HG03378 (cell line): ENCODE measurements at regions not wholly inside any gene's neighbourhood (a gene's known extent, or its start where the extent isn't known, plus 50 kb on each side); places are given as distances from the start of the nearest gene placed in this dataset.

Experiments used
- ATAC-seq: cut with Tn5 transposase; IDR thresholded peaks from one replicate; pipeline ENCODE4 v1.9.1; 2021; ENCODE audit warnings: mild to moderate bottlenecking, moderate library complexity; ENCODE audit not compliant: unreplicated experiment

GRCh38 chr4:156503119-156503518, 468.5 kb downstream of the PDGFC start:
- ATAC-seq, result no peak

DNA sequence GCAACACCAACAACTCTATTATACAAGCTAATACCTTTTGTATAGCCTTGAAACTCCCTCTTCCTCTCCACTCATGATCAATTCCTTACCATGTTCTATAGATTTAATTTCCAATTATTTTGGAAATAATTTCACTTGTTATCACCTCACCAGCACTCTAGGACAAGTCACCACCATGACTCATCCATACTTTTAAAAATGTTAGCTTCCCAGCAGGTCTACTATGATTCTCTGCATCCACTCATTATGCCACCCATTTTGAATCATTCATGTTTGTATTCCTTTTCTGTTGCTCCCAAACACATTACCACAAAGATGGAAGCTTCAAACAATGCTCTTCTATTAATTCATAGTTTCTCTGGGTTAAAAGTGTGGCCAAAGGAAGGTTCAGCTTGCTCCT, 469.6 kb downstream of the PDGFC start:
- ATAC-seq, result no peak

DNA sequence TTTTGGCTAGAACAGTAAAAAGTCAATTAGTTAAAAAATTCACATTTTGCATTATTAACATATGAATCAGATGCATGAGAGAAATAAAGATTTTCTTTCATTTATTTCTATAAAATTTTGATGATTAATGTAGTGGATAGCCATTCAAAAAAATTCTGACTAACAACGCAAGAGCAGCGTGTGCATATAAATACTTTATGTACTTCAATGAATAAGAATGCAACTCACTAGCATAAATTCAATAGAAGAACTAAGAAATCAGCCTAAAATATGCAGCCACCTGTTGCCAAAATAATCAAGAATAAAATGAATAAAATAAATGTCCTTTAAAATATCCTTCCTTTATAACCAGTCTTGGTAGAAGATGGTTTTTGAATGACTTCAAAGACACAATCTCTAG, 471.9 kb downstream of the PDGFC start:
- ATAC-seq, result no peak

DNA sequence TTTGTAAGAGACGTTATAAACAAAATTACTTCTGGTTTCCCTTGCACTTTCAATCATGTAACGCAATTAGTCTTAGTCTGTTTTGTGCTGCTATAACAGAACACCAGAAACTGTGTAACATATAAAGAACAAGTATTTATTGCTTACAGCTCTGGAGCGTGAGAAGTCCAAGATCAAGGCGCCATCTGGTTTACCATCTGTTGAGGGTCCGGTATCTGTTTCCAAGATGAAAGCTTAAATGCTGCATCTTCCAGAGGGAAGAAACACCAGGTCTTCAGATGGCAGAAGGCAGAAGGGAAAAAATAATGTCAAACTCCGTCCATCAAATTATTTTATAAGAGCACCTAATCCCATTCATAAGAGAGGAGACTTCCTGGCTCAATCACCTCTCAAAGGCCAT, 474.1 kb downstream of the PDGFC start:
- ATAC-seq, result no peak

- no peak for ATAC-seq
These were observed 474.8 kb downstream of the PDGFC start for GRCh38 chr4:156496797-156497196.

GRCh38 chr4:156495836-156496235, 475.8 kb downstream of the PDGFC start:
- no peak for ATAC-seq

DNA sequence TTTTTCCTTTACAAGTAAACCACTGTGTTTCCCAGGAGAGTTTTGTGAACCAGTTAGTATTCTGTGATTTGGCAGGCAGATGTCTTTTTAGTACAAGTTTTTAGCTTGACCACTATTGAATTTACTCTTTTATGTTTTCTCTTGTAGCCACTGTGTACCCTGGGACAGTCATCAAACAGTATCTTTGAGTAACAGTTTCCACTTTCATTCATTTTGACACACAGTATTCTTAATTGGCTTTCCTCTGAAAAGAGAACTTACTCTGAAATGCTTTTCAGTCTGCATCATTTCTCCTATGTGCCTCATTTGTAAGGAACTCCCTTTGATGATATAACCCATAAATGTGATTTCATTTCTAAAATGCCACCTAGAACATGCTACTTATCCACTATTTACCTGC, 476.5 kb downstream of the PDGFC start:
- no peak for ATAC-seq

GRCh38 chr4:156493858-156494257, 477.7 kb downstream of the PDGFC start:
- ATAC-seq, result no peak

DNA sequence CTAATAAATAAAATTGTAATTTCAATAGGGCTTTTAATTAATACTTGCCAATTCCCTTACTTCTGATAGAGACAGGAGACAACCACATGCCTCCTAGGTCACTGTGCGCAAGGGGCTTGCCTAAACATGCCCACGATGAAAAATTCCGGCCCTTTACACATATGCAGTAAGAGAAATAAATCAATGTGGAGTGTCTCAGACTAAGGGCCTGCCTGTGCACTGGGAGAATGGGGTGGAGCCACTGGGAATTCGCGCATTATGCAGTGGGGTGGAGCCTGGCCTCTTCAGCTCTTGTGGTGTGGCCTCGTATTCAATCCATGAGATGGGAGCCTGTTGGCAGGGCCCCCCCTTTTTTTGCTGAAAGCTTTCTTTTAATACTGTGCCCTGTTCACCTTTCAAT, 484.5 kb downstream of the PDGFC start:
- ATAC-seq, result no peak

DNA sequence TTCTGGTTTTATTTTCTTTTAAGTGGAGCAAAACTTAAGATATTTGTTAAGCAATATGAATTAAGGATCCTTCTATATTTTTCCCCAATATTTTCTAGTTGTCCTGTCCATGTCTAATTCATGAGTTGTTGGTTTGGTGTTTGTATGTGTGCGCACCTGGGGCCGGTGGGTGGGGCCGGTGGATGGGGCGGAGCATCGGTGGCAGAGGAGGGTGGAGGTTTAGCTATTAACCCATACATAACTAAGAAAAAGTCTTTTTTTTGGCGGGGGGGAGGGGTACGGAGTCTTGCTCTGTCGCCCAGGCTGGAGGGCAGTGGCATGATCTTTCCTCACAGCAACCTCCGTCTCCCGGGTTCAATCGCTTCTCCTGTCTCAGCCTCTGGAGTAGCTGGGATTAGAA, 489.8 kb downstream of the PDGFC start:
- no peak for ATAC-seq

GRCh38 chr4:156477636-156478035, 494.0 kb downstream of the PDGFC start:
- no peak for ATAC-seq

DNA sequence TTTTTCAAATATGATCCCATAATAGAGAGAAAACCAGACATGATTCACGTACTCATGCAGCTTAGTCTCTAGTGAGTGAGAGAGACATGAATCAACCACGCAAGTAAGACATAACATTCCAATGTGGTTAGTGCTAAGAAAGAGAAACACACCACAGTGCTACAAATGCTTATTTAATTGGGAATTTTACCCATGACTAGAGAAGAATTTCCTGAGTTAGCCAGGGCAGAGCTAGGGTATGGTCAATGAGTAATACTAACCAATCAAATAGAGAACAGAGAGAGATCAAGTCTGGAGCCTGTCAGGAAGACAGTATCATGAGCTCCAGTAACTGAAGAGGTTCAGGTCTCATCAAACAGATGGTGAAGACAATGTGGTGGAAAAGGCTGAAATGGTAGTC, 495.2 kb downstream of the PDGFC start:
- no peak for ATAC-seq

DNA sequence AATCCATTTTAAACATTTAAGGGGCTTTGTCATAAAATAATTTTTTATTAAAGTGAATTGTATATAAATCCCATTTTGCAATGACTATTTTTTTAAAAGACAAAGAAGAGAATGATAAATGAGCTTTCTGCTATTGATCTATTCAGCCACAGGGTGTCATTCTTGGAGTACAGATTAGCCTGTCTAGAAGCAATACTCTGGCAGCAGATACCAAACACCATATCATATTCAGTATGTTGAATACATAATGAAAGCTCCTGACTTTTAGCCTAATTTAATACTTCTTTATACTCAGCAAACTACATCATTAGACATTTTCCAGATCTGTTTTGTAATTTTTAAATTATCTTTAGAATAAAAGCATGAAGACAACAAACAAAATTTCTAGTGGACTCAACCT, 496.3 kb downstream of the PDGFC start:
- ATAC-seq, result no peak

- ATAC-seq, result no peak
These were observed 498.4 kb downstream of the PDGFC start for GRCh38 chr4:156473151-156473550.

- no peak for ATAC-seq
These were observed 499.0 kb downstream of the PDGFC start for GRCh38 chr4:156472624-156473023.

DNA sequence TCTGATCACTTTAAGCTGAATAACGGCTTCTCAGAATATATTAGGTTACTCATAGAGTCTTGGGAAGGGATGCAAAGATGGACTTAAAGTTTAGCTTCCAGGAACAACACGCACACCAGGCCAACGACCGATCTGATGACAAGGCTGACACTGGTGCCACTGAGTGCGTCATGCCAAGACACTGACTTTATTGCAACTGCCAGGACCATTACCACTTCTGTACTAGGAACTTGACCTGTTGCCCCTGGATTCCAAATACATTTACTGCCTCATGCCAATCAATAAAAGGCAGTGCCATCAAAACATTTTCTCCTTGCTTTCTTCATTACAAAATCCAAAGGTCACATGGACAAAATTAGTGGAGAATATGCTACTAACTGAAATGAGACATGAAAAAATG, 505.9 kb upstream of the CTSO start:
- ATAC-seq, result no peak

DNA sequence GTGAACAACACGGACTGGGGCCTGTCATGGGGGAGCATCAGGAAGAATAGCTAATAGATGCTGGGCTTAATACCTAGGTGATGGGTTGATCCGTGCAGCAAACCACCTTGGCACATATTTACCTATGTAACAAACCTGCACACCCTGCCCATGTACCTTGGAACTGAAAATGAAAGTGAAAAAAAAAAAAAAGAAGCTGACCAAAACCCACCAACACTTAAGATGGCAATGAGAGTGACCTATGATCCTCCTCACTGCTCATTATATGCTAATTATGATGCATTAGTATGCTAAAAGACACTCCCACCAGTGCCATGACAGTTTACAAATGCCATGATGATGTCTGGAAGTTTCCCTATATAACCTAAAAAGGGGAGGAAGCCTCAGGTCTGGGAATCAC, 503.2 kb upstream of the CTSO start:
- no peak for ATAC-seq

GRCh38 chr4:156443488-156443887, 489.8 kb upstream of the CTSO start:
- no peak for ATAC-seq

DNA sequence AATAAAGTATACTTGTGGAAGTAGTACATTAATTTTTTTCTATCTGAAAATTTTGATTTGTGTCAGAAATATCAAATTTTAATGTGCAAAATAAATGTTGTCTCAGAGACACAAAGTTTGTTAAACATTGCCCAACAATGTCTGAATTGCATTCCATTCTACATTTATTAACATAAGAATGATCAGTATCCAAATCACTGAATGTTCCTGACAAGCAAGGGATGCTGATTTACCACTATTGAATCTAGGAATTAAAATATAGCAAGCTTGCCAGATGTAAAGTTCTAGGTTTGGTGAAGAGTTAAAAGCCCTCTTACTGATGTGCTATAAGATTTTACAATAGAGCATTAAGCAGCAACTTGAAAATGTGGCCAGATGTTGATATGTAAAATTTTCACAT, 489.2 kb upstream of the CTSO start:
- ATAC-seq, result no peak

- no peak for ATAC-seq
These were observed 486.0 kb upstream of the CTSO start for GRCh38 chr4:156439576-156440200.

- no peak for ATAC-seq
These were observed 484.0 kb upstream of the CTSO start for GRCh38 chr4:156437666-156438065.

- no peak for ATAC-seq
These were observed 468.9 kb upstream of the CTSO start for GRCh38 chr4:156422576-156422975.

GRCh38 chr4:156420623-156421022, 467.0 kb upstream of the CTSO start:
- no peak for ATAC-seq
